Smooth muscle cell (in vitro differentiated cells): ENCODE measurements at regions not wholly inside any gene's neighbourhood (a gene's known extent, or its start where the extent isn't known, plus 50 kb on each side); places are given as distances from the start of the nearest gene placed in this dataset.

Source experiments
- DNase-seq: peaks from one replicate; lab custom pipeline; 2025; ENCODE audit not compliant: unreplicated experiment; lab: John Stamatoyannopoulos, UW
- H2AFZ ChIP-seq: fragments of 200-600 bp; sonication (generic); 2 replicates; pipeline ENCODE4 v1.6.0; 2016; ENCODE audit warnings: antibody characterized with exemption, low read depth, mild to moderate bottlenecking
- H3F3A ChIP-seq: fragments of 200-600 bp; sonication (generic); 2 replicates; pipeline ENCODE4 v1.6.0; 2017; ENCODE audit warnings: antibody characterized with exemption, low read depth
- H3K27ac ChIP-seq: fragments of 200-600 bp; sonication (generic); 2 replicates; pipeline ENCODE4 v1.5.1; 2016; ENCODE audit warnings: low read depth, mild to moderate bottlenecking
- H3K27me3 ChIP-seq: fragments of 200-600 bp; sonication (generic); 2 replicates; pipeline ENCODE4 v1.6.1; 2016; ENCODE audit warnings: low read depth, mild to moderate bottlenecking
- H3K36me3 ChIP-seq: fragments of 200-600 bp; sonication (generic); 2 replicates; pipeline ENCODE4 v1.5.1; 2016; ENCODE audit warnings: low read depth
- H3K4me1 ChIP-seq: fragments of 200-600 bp; sonication (generic); 2 replicates; pipeline ENCODE4 v1.5.1; 2016; ENCODE audit warnings: low read depth
- H3K4me2 ChIP-seq: fragments of 200-600 bp; sonication (generic); 2 replicates; pipeline ENCODE4 v1.6.0; 2016; ENCODE audit warnings: mild to moderate bottlenecking
- H3K4me3 ChIP-seq: fragments of 200-600 bp; sonication (generic); 2 replicates; pipeline ENCODE4 v1.5.1; 2016; ENCODE audit warnings: mild to moderate bottlenecking
- H3K79me2 ChIP-seq: fragments of 200-600 bp; sonication (generic); 2 replicates; pipeline ENCODE4 v1.6.0; 2016; ENCODE audit warnings: low read depth, mild to moderate bottlenecking
- H3K9ac ChIP-seq: fragments of 200-600 bp; sonication (generic); 2 replicates; pipeline ENCODE4 v1.6.0; 2016; ENCODE audit warnings: low read depth
- H3K9me3 ChIP-seq: fragments of 200-600 bp; sonication (generic); replicated peaks from 2 replicates; pipeline ENCODE4 v1.5.1; 2016; ENCODE audit warnings: low read depth
- H4K20me1 ChIP-seq: fragments of 200-600 bp; sonication (generic); 2 replicates; pipeline ENCODE4 v1.6.0; 2016; ENCODE audit warnings: low read depth
- WGBS: methylation state at CpG from one replicate; pipeline ENCODE4 v1.1.7; 2016; ENCODE audit warnings: low lambda C conversion rate; 5-methylcytosine and 5-hydroxymethylcytosine counted together
- TF ChIP-seq, protein P1 (sequence below): fragments of 200-600 bp; sonication (generic); IDR thresholded peaks from 2 replicates; pipeline ENCODE4 v1.5.1; 2017; ENCODE audit warnings: borderline replicate concordance, mild to moderate bottlenecking, antibody characterized with exemption; ENCODE audit not compliant: insufficient read depth, poor library complexity, severe bottlenecking

DNA sequence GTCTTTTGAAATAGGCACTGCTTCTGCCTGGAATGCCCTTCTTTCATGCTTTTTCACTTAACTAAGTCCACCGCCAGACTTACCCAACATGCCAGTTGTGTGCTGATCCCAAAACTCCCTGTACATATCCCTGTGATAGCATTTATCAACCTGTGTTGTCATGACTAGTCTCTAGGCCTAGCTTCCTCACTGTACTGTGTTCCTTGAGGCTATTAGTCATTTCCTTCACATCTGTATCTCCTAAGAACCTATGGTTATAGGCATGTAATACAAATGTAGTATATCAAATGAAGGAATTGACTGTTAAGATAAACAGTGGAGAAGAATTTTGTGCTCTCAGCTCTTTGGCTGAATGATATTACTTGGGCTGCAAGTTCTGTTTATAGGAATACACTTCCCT, 184.3 kb downstream of the CYRIA start:
- Histone ChIP-seq H3K9ac (no peak overlapping the region), H3K79me2 (no peaks in the 10 kb centered on the region), H2AFZ (no peak overlapping the region), H3K27ac (no peak overlapping the region), H3F3A (no peaks in the 10 kb centered on the region), H3K4me2 (no peak overlapping the region), H3K9me3 (no peaks in the 10 kb centered on the region), H4K20me1 (no peaks in the 10 kb centered on the region), H3K36me3 (no peaks in the 10 kb centered on the region), H3K4me3 (no peak overlapping the region), H3K27me3 (peaks cover 10% of the 10 kb centered on the region), H3K4me1 (no peaks in the 10 kb centered on the region)
- 85% methylated on average over 1 of the region's 1 CpG for WGBS
- no peak for DNase-seq
- TF ChIP-seq, protein P1, sequence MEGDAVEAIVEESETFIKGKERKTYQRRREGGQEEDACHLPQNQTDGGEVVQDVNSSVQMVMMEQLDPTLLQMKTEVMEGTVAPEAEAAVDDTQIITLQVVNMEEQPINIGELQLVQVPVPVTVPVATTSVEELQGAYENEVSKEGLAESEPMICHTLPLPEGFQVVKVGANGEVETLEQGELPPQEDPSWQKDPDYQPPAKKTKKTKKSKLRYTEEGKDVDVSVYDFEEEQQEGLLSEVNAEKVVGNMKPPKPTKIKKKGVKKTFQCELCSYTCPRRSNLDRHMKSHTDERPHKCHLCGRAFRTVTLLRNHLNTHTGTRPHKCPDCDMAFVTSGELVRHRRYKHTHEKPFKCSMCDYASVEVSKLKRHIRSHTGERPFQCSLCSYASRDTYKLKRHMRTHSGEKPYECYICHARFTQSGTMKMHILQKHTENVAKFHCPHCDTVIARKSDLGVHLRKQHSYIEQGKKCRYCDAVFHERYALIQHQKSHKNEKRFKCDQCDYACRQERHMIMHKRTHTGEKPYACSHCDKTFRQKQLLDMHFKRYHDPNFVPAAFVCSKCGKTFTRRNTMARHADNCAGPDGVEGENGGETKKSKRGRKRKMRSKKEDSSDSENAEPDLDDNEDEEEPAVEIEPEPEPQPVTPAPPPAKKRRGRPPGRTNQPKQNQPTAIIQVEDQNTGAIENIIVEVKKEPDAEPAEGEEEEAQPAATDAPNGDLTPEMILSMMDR, result no peak

GRCh38 chr2:16479721-16480120, 185.9 kb downstream of the CYRIA start:
- H3F3A ChIP-seq, result no peaks in the 10 kb centered on the region
- H3K79me2 ChIP-seq, result no peaks in the 10 kb centered on the region
- no peak for DNase-seq
- peaks cover 7% of the 10 kb centered on the region for H3K27me3 ChIP-seq
- no peaks in the 10 kb centered on the region for H3K9me3 ChIP-seq
- H3K9ac ChIP-seq, result no peak overlapping the region
- no peak overlapping the region for H2AFZ ChIP-seq
- no peaks in the 10 kb centered on the region for H4K20me1 ChIP-seq
- H3K4me2 ChIP-seq, result no peak overlapping the region
- no peak overlapping the region for H3K27ac ChIP-seq
- TF ChIP-seq, protein P1, result no peak
- H3K36me3 ChIP-seq, result no peaks in the 10 kb centered on the region
- H3K4me1 ChIP-seq, result no peaks in the 10 kb centered on the region
- no peak overlapping the region for H3K4me3 ChIP-seq

- Histone ChIP-seq H2AFZ (no peak overlapping the region), H3K4me2 (no peak overlapping the region), H3F3A (no peaks in the 10 kb centered on the region), H3K79me2 (no peaks in the 10 kb centered on the region), H3K4me3 (no peak overlapping the region), H3K27ac (no peak overlapping the region), H3K4me1 (no peaks in the 10 kb centered on the region), H3K9ac (no peak overlapping the region), H4K20me1 (no peaks in the 10 kb centered on the region), H3K36me3 (no peaks in the 10 kb centered on the region), H3K27me3 (peaks cover 15% of the 10 kb centered on the region), H3K9me3 (no peaks in the 10 kb centered on the region)
- TF ChIP-seq, protein P1, result no peak
- no peak for DNase-seq
These were observed 187.0 kb downstream of the CYRIA start for GRCh38 chr2:16478434-16479210.

GRCh38 chr2:16477648-16478047, 188.0 kb downstream of the CYRIA start:
- Histone ChIP-seq H3K36me3 (no peaks in the 10 kb centered on the region), H3K27ac (no peak overlapping the region), H3K4me1 (no peaks in the 10 kb centered on the region), H3K79me2 (no peaks in the 10 kb centered on the region), H4K20me1 (no peaks in the 10 kb centered on the region), H3K27me3 (peaks cover 8% of the 10 kb centered on the region), H3K4me3 (no peak overlapping the region), H2AFZ (no peak overlapping the region), H3K9ac (no peak overlapping the region), H3K4me2 (no peak overlapping the region), H3F3A (no peaks in the 10 kb centered on the region), H3K9me3 (no peaks in the 10 kb centered on the region)
- DNase-seq, result no peak
- TF ChIP-seq, protein P1, result no peak
